ENCODE measurements at regions not wholly inside any gene's neighbourhood (a gene's known extent, or its start where the extent isn't known, plus 50 kb on each side); places are given as distances from the start of the nearest gene placed in this dataset.

DNA sequence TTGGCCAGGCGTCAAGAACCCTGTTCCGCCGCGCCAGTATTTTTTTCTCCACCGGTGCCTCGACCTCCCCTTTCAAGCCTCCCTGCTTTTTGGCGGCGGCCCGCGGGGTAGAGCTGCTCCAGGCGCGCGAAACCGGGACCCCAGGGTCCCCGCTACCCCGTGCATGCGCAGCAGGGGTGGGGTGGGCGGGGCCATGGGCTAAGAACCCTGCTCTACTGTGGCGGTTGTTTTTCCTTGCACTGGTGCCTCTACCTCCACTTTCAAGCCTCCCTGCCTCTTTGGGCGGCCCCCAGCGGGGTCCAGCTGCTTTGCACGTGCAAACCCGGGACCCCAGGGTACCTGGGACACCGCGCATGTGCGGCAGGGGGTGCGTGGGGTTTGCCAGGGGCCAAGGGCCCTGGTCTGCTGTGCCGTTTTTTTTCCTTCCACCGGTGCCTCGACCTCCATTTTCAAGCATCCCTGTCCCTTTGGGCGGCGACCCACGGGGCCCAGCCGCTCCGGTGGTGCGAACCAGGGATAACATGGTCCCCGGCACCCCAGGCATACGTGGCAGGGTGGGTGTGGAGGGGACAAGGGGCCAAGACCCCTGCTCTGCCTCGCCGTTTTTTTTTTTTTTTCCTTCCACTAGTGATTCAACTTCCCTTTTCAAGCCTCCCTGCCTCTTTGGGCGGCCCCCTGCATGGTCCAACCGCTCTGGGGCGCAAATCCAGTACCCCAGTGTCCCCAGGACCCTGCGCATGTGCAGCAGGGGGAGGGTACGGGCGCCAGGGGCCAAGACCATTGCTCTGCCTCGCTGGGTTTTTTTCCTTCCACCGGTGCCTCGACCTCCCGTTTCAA is 326.8 kb downstream of the ALG10 start:
- ATAC-seq (no peak), DNase-seq (no peak)
- intact Hi-C loops (cut with DNase I, micrococcal nuclease), result no loop called here

- intact Hi-C loops (cut with DNase I, micrococcal nuclease), result no loop called here
- DNase-seq, result no peak
- ATAC-seq, result no peak
Measured at GRCh38 chr12:34349673-34349961, 327.3 kb downstream of the ALG10 start.

DNA sequence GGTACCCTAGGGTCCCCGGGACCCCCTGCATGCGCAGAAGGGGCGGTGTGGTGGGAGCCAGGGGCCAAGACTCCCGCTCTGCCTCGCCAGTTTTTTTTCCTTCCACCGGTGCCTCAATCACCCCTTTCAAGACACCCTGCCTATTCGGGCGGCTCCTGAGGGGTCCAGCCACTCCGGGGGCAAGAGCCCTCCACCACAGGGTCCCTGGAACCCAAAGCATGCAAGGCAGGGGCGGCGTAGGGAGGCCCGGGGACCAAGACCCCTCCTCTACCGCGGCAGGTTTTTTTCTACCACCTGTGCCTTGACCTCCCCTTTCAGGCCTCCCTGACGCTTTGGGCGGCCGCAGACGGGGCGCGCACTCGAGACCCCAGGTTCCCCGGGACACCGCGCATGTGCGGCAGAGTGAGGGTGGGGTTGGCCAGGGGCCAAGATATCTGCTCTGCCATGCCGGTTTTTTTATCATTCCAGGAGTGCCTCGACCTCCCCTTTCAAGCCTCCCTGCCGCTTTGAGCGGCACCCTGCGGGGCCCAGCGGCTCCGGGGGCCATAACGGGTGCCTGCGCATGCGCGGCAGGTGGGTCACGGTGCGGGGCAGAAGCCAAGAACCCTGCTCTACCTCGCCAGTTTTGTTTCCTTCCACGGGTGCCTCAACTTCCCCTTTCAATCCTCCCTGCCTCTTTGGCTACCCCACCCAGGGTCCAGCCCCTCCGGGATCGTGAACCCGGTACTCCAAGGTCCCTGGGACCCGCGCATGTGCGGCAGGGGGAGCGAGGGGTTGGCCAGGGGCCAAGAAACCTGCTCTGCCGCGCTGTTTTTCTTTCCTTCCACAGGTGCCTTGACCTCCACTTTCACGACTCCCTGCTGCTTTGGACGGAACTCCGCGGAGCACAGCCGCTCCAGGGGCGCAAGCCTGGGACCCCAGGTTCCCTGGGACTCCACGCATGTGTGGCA is 328.1 kb downstream of the ALG10 start:
- DNase-seq (no peak), ATAC-seq (no peak)
- intact Hi-C loops (cut with DNase I, micrococcal nuclease), result no loop called here

- intact Hi-C loops (cut with DNase I, micrococcal nuclease), result no loop called here
- ATAC-seq (no peak), DNase-seq (no peak)
Measured at GRCh38 chr12:34352098-34352497, 329.8 kb downstream of the ALG10 start.

DNA sequence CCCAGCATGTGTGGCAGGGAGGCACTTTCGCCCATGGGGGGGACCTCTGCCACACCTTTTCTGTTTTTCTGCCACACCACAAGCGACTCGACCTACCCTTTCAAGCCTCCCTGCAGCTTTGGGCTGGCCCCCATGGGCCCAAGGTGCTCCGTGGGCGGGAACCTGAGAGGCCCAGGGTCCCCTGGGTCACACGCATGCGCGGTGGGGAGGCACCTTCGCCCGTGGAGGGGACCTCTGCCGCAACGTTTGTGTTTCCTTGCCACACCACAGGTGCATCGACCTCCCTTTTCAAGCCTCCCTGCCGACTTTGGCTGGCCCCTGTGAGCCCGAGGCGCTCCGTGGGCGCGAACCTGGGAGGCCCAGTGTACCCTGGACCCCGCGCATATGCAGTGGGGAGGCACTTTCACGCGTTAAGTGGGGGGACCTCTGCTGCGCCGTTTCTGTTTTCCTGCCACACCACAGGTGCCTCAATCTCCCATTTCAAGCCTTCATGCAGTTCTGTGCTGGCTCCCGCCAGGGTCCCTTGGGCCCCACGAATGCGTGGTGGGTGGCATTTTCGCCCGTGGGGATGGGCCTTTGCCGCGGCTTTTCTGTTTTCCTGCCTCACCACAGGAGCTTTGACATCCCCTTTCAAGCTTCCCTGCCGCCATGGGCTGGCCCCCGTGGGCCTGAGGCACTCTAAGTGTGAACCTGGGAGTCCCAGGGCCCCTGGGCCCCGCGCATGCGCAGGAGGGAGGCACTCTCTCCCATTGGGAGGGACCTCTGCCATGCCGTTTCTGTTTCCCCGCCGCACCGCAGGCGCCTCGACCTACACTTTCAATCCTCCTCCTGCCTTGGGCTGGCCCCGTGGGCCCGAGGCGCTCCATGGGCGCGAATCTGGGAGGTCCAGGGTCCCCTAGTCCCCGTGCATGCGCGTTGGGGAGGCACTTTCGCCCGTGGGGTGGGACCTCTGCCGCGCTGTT is 332.2 kb downstream of the ALG10 start:
- ATAC-seq, result no peak
- intact Hi-C loops (cut with DNase I, micrococcal nuclease), result no loop called here
- DNase-seq, result no peak

GRCh38 chr12:34356233-34356987 is 334.1 kb downstream of the ALG10 start:
- intact Hi-C loops (cut with DNase I, micrococcal nuclease), result no loop called here

GRCh38 chr12:34357791-34358190 is 335.5 kb downstream of the ALG10 start:
- intact Hi-C loops (cut with DNase I, micrococcal nuclease), result no loop called here
- no peak for DNase-seq
- no peak for ATAC-seq

More at GRCh38 chr12:34356233-34356987, 334.1 kb downstream of the ALG10 start:
- DNase-seq, result no peak
- no peak for ATAC-seq

DNA sequence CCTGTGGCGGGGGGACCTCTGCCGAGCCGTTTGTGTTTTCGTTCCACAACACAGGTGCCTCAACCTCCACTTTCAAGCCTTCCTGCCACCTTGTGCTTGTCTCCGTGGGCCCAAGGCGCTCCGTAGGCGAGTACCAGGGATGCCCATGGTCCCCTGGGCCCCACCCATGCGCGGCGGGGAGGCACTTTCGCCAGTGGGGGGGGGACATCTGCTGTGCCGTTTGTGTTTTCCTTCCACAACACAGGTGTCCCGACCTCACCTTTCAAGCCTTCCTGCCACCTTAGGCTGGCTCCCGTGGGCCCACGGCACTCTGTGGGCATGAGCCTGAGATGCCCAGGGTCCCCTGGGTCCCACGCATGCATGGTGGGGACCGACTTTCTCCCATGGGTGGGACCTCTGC is 335.9 kb downstream of the ALG10 start:
- ATAC-seq (no peak), DNase-seq (no peak)
- intact Hi-C loops (cut with DNase I, micrococcal nuclease), result no loop called here

DNA sequence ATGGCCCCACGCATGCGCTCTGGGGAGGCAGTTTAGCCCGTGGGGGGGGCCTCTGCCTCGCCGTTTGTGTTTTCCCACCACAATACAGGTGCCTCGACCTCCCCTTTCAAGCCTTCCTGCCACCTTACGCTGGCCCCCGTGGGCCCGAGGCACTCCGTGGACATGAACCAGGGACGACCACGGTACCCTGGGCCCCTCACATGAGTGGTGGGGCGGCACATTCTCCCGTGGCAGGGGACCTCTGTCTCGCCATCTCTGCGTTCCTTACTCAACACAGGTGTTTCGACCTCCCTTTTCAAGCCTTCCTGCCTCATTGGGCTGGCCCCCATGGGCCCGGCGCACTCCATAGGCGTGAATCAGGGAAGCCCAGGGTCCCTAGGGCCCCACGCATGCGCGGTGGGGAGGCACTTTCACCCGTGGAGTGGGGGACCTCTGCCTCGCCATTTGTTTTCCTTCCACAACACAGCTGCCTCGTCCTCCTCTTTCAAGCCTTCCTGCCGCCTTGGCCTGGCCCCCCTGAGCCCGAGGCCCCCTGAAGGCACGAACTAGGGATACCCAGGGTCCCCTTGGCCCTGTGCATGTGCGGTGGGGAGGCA is 339.5 kb downstream of the ALG10 start:
- no peak for DNase-seq
- no peak for ATAC-seq
- intact Hi-C loops (cut with DNase I, micrococcal nuclease), result no loop called here

DNA sequence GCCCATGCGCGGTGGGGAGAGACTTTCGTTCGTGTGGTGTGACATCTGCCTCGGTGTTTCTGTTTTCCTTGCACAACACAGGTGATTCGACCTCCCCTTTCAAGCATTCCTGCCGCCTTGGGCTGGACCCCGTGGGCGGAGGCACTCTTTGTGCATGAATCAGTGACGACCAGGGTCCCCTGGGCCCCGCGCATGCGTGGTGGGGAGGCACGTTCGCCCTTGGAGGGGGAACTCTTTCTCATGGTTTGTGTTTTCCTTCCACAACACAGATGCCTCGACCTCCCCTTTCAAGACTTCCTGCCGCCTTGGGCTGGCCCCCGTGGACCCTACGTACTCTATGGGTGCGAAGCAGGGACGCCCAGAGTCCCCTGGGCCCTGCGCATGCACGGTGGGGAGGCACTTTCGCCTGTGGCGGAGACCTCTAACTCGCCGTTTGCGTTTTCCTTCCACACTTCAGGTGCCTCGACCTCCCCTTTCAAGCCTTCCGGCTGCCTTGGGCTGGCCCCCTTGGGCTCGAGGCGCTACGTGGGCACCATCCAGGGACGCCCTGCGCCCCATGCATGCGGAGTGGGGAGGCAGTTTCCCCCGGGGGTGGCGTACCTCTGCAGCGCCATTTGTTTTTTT is 340.9 kb downstream of the ALG10 start:
- ATAC-seq (no peak), DNase-seq (no peak)
- intact Hi-C loops (cut with DNase I, micrococcal nuclease), result no loop called here

- intact Hi-C loops (cut with DNase I, micrococcal nuclease), result no loop called here
- ATAC-seq (no peak), DNase-seq (no peak)
Measured at GRCh38 chr12:34368079-34368478, 345.8 kb downstream of the ALG10 start.

- DNase-seq (no peak), ATAC-seq (no peak)
- intact Hi-C loops (cut with DNase I, micrococcal nuclease), result no loop called here
Measured at GRCh38 chr12:34371050-34371449, 348.8 kb downstream of the ALG10 start.

- intact Hi-C loops (cut with DNase I, micrococcal nuclease), result no loop called here
- ATAC-seq (no peak), DNase-seq (no peak)
Measured at GRCh38 chr12:34372003-34372402, 349.7 kb downstream of the ALG10 start.

DNA sequence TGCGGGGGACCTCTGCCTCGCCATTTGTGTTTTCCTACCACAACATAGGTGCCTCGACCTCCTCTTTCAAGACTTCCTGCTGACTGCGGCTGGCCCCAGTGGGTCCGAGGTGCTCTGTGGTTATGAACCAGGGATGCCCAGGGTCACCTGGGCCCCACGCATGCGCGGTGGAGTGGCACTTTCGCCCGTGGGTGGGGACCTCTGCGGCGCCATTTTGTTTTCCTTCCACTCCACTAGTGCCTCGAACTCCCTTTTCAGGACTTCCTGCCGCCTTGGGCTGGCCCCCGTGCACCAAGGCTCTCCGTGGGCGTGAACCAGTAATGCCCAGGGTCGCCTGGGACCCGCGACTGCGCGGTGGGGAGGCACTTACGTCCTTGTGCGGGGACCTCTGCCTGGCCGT is 351.6 kb downstream of the ALG10 start:
- intact Hi-C loops (cut with DNase I, micrococcal nuclease), result no loop called here
- DNase-seq (no peak), ATAC-seq (no peak)

GRCh38 chr12:34376133-34376799 is 354.0 kb downstream of the ALG10 start:
- intact Hi-C loops (cut with DNase I, micrococcal nuclease), result no loop called here
- ATAC-seq (no peak), DNase-seq (no peak)

GRCh38 chr12:34377243-34378035 is 355.1 kb downstream of the ALG10 start:
- DNase-seq (no peak), ATAC-seq (no peak)
- intact Hi-C loops (cut with DNase I, micrococcal nuclease), result no loop called here

Measured in left colon (tissue), 2 donors.